Stimulated activated naive CD4-positive, alpha-beta T cell (primary cell): ENCODE measurements at regions not wholly inside any gene's neighbourhood (a gene's known extent, or its start where the extent isn't known, plus 50 kb on each side); places are given as distances from the start of the nearest gene placed in this dataset.

Experiments
- DNase-seq, 6 experiments: peaks; one replicate each; lab custom pipeline; 2025; lab: John Stamatoyannopoulos, UW

DNA sequence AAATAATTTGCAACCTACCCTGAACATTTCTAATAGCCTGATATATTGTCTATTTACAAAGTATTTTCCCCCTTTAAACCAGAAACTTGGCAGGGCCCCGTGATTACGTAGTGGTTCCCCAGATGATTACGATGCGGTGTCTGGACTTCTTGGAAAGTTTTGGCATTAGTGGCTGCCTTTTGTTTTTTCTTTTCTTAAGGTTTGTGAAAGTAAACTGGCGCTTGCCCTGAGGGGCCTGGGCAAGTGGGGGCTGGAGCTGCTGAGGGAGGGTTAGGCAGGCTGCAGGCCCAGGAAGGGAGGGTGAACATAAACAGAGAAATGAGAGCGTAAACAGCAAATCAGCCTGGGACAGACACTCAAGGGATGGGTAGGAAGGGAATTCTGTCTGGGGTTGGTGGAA lies 123.6 kb upstream of the MSX1 start:
- DNase-seq, result no peak

DNA sequence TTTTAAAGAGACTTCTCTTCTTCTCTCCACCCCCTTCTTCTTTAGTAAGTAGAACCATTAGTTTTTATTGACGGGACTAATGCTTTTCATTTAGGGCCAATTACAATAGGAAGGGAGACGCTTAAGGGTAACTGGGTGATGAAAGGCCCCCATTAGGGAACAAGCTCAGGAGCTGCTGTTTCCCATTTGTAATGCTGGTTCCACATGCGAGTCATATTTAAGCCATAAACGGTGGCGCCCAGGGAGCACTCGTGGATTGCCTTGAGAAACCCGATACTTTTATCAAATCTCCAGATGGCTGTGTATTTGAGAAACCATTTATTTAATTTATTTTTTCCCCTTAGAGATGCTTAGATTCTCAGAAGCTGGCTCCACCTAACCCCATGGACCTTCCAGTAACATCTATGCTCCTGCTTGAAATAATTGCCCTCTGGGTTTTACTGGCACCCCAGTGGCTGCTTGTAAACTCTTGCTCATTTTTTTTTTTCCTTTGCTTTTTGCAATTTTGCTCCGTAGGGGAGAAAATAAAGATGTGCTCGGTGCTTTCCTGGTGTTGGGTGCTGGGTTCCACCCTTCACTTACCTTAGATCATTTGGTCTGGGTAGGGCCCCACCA lies 124.2 kb upstream of the MSX1 start:
- DNase-seq, result no peak

DNA sequence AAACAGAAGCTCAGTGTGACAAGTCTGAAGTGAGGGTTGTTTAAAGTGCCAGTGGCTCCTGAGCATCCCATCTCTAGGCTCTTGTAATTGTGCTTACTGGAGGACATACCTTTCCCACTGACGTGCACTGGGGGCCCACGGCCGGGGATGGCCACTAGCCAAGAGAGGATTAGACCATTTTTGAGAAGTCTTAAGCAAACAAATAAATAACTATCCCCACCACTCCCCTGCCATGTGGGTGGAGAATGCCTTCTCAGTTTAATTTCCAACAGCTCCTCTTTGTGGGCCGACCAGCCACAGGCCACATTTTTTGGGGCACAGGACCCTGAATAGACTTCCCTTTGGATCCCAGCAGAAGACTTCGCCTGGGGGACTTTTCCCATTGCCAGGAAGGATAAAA lies 125.0 kb upstream of the MSX1 start:
- DNase-seq, result no peak

DNA sequence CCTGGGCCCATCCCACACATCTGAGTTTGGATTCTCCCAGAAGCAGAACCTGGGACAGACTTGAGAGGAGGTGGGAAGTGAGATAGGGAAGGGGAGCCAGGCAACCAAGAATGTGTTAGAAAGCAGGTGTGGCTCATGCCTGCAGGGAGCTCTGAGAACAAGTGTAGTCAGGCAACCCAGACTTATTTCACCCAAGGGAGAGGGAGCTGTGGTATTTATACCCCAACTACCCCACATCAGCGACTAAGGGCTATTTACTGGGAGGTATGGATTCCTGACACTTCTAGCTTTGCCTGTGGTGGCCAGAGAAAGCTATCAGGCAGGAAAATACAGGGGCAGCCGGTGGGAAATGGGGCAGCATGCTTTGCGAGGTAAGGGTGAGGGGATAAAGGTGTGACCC lies 125.8 kb upstream of the MSX1 start:
- no peak for DNase-seq

DNA sequence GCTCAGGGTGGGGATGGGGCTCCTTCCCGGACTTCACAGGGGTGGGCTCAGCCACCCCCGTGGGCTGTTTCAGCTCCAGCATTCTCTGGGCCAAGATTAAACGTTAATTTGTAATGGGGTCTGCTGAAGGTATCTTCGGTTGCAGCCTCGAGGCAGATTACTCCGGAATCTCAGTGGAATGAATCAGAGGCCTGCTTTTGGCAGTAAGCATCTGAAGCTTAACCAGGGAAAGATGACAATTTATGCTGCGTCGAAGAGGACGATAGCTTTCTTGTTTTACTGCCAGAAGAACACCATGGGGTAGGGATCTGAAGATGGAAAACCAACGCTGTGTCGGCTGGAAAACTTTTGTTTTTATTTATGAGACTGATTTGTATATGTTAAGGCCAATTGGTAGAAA lies 129.2 kb upstream of the MSX1 start:
- no peak for DNase-seq

DNA sequence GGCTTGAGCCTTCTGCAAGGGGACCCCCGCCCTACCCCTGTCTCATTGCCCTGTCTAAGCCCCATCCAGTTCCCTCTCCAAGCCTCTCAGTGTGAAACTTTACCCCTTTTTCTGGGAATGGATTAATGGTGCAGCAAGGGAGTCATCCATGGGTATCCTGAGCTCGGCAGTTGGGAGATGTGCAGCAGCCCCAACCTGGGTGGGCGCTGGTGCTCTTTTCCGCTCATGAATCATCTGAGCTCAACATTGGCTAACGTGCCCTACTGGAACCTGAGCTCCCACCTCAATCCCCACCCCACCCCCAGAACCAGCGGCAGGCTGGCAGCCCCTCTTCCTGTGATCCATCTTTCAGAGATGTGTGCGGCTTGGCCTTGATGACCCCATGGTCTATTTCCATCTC lies 130.3 kb upstream of the MSX1 start:
- no peak for DNase-seq

DNA sequence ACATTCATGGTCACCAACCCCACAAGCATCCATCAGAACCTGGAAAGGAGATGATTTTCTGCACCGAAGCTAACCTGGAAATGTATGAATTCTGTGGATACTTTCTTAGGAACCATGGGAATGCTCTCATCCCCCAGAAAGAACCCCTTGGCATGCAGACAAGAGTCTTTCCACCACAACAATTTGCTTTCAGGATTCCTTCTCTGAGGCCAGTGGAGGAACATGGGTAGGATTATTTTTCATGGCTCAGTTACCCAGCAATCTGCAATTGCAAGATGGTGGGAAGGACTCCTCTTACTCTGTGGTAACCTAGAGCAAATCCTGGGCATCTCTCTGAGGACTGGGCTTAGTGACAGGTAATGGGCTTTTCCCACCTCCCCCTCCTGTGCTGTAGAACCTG lies 131.9 kb upstream of the MSX1 start:
- no peak for DNase-seq

DNA sequence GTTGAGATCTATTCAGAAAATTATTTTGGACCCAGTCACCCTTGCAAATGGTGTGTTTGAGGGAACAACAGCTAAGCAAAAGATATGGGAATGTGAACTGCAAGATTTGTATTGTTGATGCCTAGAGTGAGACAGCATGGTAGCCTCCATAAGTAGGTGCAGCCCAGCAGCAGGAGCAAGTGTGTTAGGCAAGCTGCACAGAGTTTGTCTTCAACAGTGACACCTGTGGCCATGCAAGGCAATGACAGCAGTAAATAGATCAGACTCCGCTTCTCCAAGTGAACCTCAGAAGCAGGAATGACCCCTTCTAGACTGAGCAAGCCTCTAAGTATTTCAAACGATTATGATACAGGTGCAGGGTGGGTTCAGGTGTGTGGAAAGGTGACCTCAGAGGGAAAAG lies 133.4 kb upstream of the MSX1 start:
- DNase-seq, result no peak

DNA sequence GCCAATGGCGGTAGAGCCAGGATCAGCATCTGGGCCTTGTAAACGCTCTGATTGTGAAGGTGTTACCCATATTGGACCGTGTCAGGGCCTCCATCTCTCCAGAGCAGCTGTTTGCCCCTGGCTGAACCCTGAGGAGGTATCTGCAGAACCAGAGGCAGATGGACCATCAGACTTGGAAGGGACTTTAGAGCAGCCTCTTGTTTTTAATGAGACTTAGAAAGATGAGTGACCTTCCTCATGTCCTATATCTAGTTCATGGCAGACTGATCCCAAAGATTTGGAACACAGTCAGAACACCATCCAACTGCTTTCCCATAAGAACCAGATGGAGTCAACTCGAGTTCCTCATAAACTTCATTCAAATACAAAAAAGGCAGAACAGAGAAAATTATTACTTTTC lies 135.1 kb upstream of the MSX1 start:
- DNase-seq, result no peak

DNA sequence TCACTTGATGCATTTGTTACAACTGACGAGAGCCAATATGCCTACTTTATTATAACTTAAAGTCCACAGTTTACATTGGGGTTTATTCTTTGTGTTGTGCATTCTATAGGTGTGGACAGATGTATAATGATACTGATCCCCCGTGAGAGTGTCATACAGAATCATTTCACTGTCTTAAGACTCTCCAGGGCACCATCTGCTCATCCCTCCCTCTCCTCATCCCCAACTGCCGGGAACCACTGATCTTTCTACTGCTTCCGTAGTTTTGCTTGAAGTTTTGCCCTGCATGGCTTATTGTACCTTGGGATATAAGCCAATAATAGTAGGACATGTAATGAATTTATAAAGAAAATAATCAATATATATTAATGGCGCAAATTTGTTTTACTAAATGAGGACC lies 137.8 kb upstream of the MSX1 start:
- DNase-seq, result no peak

DNA sequence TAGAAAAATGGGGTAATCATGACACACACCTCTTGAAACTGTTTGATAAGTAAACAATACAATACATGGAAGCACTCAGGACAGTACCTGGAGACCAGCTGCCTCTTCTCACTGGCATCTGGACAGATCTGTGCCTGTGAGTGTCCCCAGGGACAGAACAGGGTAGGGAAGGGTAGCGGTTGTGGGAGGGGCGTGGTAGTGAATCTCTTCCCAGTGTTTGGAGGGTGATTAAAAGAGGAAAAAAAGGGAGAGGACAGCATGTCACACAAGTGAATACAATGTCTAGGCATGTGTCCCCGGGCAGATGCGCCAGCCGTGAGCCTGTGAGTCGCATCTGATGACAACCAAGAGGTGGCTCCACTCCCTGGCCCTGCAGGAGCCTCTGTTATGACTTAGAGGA lies 138.8 kb upstream of the MSX1 start:
- no peak for DNase-seq

DNA sequence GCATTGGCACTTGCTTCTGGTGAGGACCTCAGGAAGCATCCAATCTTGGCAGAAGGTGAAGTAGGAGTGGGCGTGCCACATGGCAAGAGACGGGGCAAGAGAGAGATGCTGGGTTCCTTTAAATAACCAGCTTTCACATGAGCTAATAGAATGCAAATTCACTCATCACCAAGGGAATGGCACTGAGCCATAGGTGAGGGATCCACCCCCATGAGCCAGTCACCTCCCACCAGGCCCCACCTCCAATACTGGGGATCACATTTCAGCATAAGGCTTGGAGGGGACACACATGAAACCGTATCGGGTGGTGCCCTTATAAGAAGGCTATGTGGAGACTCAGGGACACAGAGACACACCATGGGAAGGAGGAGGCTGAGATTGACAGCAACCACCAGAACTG lies 140.0 kb upstream of the MSX1 start:
- no peak for DNase-seq

DNA sequence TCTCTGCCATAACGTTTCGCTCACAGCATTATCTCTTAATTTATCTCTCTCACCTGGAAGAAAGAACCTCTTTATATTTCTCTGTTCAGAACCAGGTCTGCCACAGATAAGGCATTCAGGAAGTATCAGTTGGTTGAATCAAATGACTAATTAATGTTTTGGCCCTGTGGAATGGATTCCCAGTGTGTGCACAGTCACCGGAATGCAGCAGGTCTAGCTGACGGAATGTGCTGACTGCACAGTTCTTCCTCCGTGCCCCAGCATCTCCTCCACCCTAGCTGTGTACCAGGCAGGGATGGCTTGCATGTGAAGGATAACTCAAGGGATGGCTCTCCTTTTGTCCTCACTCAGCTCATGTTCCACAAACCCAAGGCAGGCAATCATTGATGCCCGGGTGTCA lies 141.8 kb upstream of the MSX1 start:
- DNase-seq, result no peak

DNA sequence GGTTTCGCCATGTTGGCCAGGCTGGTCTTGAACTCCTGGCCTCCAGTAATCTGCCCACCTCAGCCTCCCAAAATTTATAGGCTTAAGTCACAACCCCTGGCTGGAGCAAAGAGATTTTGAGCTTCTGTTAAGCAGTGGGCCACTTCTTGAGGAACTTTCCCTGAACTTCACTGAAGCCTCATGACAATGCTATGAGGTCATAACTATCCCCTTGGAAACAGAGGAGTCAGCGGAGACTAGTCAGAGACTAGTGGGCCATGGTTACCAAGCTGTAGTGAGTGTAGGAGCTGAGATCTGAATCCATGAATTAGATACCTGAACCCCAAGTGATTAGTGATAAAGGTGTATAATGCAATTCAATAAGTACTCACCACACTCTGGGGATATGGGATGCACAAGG lies 145.1 kb upstream of the MSX1 start:
- no peak for DNase-seq

DNA sequence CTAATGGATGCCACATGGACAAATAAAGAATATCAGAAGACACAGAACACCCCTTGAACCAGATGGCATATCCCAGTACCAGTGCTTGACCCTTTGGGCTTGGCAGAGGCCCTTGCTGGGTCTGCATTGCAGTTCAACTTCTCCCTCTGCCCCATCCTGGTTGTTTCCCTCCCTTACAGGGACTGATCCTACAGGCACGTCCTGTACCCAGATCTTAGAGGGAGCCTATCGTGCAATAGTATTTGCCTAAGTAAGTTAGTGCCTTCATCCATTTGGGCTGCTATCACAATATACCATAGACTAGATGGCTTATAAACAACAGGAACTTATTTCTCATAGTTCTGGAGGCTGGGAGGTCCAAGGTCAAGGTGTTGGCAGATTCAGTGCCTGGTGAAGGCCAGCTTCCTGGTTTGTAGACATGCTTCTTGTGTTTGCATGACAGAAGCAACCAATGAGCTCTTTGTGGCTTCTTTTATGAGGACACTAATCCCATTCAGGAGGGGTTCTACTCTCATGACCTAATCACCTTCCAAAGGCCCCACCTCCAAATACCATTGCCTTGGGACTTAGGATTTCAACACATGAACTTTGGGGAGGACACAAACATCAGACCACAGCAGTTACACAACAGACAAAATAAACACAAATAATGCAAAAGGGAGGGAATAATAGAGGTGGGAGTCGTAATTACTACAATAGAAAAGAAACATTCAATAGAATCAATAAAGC lies 146.5 kb upstream of the MSX1 start:
- DNase-seq, result no peak

DNA sequence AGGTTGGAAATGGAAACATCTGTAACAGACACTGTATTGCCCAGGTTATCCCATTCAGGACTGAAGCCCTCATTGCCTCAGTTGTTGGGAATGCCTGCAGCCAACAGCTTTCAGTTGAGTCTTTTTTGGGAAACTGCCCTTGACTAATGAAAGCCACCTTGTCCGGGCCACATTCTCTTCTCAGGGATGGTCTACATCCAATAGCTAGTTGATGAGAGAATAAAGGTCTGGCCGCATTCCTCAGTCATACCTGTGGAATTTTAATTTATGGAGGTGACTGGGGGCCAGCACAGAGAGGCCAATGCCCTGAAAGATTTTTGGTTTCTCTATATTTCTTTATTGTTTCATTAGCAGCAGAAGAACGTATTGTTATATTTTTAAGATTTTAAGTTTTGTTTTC lies 147.6 kb upstream of the MSX1 start:
- no peak for DNase-seq

DNA sequence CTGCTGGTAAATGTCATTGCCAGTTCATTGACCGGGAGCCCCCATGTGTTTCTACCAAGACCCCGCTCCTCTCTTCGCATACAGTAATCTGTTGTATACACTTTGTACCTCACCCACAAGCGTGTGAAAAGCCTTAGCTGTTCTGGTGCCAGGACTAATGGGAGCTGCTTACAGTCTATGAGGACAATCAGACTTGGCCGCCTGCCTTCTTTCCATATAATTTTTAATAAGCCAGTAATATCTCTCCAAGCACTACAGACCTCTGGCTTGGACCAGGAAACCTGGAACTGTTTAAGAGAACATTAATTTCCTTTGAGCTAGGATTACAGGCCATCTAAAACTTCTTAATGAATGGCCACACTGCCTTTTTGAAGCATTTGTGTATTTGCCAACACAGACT lies 149.7 kb upstream of the MSX1 start:
- no peak for DNase-seq

DNA sequence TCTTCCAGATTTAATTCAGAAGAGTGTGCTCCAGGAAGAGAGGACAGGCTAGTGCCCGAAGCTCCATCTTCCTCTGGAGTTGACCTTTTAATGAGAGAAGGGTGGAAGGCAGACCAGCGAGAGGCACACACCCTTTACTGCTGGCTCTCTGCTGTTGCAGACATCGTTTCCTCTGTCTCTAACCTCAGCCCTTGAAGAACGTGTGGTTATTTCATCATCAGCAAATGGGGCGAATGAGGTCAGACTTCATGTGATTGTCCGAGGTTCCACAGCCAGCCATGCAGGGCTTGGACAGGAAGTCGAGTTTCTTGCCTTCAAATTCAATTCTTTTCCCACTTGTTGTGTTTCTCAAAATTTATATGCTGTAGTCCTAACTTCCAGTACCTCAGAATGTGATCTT lies 155.2 kb upstream of the MSX1 start:
- DNase-seq, result no peak

DNA sequence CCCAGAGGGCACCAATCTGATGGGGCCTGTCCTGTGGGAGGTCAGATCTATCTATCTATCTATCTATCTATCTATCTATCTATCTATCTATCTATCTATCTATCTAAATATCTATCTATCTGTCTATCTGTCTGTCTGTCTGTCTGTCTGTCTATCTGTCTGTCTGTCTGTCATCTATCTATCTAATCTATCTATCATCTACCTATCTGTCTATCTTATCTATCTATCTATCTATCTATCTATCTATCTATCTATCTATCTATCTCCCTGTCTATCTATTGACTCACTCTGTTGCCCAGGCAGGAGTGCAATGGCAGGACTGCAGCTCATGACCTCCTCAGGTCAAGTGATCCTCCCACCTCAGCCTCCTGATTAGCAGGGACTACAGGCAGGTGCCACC lies 155.7 kb upstream of the STX18 start:
- DNase-seq, result no peak

DNA sequence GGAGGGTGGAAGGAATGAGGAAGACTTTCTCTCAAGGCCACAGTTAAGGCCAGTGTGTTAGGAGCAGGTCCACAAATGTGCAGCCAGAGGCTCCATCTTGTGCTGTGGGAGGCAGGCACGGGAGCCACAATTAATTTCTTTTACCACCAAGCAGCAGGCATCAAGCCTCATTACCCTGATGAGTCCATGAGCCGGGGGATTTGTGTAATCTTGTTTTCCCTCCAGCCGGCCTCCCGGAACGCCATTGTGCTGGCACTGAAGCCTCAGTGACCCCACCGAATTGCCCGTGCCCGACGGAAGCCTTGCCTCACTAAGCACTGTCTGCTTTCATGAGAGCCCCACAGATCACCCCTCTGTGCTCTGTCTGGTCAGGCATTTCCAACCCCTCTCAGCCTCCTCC lies 154.7 kb upstream of the STX18 start:
- no peak for DNase-seq

DNA sequence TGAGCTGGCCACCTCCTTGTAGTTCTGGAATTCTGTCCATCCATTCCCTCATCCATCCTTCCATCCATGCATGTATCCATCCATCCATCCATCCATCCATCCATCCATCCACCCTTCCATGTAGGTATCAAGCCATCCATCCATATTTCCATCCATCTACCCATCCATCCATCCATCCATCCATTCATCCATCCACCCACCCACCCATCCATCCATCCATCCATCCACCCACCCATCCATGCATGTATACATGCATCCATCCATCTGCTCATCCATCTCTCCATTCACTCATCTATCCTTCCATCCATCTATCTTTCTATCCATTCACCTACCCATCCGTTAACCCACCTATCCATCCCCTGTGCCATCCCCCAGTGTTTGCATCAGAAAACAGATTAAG lies 153.6 kb upstream of the STX18 start:
- no peak for DNase-seq

DNA sequence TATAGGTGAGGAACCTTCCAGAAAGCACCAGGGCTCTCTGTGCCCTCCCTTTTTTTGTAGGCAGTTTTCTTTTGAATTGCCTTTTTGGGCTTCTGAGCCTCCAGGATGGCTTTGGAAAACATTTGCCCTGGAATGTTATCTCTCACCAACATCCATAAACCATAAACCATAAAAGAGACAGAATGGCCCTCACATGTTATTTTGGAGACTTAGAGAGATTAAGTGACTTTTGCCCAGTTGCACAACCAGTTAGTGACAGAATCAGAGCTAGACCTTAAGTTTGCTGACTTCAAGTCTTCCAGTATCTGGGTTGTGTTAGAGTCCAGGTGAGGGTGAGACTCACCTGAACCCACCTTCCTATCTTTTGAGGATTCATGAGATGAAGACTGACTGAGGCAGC lies 153.0 kb upstream of the STX18 start:
- DNase-seq, result no peak

DNA sequence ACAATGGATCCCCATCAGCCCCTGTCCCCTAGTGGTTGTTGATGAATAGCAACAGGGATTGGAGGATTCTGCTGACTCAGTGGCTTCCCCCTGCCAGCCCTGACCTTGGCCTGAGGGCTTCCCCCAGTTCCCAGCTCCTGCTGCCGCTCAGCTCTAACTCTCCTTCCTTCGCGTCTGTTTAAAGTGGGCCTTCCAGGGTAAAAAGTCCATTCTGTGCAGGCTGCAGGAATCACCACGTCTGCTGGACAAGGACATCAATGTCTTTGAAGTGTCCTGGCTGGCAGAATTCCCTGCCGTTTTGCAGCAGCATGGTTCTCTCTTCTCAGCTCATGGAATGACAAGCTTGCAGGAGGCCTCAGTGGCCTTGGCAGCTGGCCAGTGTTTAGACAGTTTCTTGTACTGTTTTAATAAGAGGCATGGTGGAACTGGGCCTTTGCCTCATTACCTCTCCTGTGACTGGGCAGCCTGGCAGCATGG lies 152.5 kb upstream of the STX18 start:
- DNase-seq, result no peak

DNA sequence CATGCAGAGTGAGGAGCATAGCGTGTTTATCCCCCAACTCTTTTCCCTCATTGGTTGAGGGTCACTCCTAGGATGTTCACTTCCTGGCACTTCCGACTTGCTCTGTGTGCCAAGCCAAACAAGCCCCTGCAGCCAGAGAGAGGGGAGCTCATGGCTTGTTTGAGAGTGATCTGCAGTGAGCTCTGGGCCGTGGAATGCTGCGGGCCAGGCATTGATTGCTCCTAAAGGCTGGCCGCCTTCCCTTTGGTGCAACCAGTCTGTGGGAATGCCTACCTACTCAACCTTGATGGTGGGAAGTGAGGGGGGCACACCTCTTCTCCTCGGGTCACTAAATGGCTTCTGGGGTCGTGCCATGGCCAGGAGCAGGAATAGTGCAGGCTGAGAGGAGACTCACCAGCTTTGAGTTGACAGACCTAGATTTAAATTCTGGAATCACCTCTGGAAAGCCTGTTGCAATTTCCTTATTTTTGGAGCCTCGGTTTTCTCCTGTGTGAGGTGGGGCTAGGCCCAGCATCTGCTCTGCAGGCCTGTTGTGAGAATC lies 152.0 kb upstream of the STX18 start:
- no peak for DNase-seq
